ENCODE measurements at regions not wholly inside any gene's neighbourhood (a gene's known extent, or its start where the extent isn't known, plus 50 kb on each side); places are given as distances from the start of the nearest gene placed in this dataset.

DNA sequence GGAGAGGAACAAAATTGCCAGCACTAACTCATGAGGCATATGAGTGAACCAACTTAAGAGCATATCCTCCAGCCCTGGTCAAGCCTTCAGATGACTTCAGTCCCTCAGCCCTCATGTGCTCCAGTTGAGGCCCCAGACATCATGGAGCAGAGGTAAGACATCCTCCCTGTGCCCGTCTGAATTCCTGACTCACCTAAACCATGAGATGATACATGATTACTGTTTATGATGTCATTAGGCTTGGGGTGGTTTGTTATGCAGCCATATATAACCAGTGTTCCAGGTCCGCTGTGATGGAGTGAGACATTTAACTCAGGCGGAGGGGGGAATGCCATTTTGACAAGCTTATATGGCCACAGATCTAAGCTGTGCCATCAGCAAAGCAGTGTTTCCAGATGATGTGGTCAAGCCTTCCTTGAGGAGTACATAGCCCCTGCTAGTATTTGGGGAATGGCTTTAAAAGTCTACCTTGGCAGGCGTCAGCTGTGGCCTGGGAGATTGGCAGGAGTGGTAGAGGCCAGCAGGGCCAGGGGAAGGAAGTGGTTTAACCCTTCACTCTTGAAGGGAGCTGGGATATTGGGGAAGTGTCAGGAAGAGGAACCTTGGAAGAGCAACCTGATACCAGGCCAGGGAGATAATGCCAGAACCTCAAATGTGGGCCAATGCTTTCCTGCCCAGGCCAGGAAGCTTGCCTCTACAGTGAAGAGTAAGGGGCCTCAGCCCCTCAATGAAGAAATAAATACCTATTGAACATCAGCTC is 343.0 kb upstream of the PODXL start:
- DNase-seq (ENCODE audit: low read depth in 1 of 2, low spot score in 1 of 2) = no peak

DNA sequence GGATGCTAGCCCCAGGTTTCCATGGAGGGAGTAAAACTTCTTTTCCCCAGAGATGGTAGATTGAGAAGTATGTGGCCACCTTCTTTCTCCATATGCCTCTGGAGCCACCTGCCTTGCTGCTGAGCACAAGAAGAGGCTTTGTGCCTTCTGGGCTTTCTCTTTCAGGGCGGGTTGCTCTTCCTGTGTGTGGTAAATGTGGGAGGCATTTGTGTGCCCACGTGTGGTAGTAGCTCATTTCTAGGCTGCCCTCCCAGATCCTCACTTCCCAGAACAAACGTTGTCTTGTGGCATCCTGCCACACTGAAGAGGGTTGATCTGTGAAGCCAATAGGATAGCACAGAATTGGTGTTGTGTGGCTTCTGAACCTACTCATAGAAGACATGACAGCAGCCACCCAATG is 342.0 kb upstream of the PODXL start:
- no peak for DNase-seq (ENCODE audit: low read depth in 1 of 2, low spot score in 1 of 2)

DNA sequence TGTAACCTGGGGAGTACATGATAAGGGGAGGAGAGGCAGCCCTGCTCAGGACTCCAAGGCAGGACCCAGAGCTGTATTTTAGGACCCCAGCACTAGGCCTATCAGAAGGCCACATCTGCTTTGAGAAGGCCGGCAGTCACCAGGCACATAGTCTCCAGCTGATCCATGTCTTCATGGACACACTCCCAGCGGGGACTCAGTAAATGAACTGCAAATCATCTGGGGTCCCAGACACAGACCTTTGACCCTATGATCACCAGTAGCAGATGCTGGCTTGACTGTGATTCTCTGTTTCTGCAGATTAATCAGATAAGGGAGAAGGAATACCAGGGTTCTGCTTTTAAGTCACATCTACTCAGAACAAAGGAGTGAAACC is 341.4 kb upstream of the PODXL start:
- no peak for DNase-seq (ENCODE audit: low read depth in 1 of 2, low spot score in 1 of 2)

DNA sequence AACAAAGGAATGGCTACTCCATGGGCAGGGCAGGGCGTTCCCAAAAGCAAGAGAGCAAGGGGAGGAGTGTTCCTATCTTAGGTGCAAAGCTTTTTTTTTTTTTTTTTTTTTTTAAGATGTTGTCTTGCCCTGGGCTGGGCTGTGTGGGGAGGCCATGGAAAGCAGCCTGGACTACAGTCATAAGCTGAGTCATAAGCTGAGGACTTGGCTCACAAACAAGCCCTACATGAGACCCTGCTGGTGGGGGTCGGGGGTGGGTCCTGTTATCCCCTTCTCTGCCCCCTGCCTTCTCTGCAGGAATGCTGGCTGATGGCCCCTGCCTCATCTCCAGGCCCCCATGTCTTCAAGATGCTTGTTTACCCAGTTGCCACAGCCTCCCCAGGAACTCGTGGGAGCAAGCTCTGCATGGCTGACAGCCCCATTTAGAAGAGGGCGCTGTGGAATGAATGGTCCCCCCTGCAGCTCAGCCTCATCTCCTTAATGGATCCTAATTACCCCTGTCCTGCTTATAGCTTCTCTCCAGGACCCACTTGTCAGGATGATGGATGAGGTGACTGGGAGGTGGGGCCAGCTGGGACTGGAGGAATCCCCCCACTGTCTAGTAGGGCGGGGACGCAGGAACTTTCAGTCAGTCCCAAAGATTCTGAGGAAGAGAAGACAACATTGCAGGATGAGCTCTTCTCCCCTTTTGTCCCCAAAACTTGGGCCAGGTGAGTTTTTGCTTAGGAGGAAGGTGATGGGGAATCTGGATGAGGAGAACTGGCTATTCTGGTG is 340.8 kb upstream of the PODXL start:
- no peak for DNase-seq (ENCODE audit: low read depth in 1 of 2, low spot score in 1 of 2)

DNA sequence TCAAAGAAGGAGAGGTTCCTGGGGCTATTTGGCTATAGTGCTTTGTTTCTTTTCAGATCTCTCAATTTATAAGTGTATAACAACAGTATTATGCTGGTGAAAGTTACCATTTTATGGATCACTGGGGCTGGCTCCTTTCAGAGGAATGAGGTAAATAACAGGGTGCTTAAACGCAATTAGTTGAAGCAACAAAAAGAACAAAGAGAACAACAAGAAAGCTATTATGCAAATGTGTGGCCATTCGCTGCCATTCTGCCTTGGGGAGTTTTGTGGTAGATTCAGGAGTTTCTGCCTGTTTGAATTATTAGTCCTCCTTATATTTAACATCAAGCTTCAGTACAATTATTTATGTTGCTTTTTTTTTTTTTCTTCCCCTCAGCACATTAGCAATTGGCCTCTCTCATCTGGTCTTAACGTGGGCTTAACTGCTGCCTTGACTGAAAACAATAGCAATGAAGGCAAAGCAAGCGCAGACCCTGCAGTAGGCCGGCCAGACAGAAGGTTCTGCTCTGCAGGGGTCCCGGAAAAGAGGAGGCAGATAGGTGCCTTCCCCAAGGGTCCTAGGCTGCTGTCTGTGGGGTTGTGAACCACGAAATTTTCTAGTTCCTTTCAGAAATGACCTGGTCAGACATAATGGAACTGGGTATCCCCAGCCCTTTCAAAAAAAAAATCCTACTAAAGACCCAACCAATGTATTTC is 339.9 kb upstream of the PODXL start:
- no peak for DNase-seq (ENCODE audit: low read depth in 1 of 2, low spot score in 1 of 2)

DNA sequence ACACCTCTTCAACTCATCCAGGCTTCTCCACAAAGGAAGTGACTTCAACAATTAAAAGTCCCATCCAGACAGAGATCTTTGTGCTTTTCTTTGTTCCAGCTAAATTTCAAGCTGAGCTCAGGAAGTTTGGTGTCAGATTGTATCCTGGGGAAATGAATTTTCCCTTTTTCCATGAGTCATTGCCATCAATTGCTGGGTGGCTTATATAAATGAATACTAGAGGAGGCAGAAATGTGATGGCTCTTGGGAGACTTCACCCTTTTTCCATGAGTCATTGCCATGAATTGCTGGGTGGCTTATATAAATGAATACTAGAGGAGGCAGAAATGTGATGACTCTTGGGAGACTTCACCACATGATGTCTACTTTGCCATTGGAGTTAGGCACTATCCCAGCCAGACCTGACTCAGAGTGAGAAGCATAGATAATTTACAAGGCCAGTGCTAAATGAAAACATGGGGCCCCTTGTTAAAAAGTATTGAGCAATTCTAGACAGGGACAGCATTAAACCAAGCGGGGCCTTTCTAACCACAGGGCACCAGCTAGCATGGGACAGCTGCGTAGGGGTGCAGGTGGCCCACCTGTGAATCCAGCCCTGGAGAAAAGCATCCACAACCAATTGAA is 339.2 kb upstream of the PODXL start:
- DNase-seq (ENCODE audit: low read depth in 1 of 2, low spot score in 1 of 2) = no peak

DNA sequence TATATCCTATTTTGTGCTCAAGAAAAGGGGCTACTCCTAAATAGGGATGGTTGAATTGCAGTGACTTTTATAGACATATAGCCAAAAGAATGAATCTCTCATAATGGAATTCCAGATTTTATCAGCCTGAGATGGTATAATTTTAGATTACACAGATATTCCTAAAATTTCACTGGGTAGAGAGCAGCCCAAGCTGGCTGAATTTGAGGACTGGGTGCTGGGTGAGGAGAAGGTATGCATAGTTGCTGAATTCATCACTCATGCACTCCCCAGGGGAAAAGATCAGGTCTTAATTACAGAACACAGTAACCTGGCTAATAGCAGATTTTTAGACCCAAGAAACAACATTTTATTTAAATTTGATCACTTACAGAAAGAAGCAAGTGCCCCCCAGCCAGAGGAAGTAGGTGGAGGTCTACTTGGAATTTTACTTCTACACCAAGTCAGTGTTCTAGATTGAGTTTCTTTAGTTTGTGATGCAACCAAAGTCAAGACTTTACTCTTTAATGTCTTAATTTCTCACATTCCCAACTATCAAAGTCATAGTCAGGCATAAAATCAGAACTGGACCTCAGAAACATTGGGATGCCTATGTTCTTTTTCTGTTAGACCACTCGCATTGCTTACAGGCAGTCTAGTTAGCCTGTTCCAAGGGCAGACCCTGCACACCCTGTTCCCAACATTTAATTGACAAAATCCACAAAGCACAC is 337.4 kb upstream of the PODXL start:
- DNase-seq (ENCODE audit: low read depth in 1 of 2, low spot score in 1 of 2) = no peak

DNA sequence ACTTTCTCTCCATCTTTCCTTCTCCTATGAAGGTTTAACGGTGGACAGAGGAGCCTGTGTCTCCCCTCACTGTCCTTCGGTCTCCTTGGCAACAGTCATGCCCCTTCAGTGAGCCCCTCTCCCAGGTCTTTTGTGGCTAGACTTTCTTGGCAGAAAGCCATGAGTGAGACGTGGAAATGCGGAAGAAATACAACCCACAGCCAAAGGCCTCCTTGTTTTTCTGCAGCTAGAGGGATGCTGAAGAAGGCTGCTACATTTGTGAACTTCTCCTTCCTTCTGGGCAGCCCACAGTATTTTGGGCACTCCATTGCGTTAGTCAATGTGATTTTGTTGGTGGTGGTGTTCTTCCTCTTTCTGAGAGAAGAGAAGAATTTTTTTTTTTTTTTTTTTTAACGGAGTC is 333.7 kb upstream of the PODXL start:
- DNase-seq (ENCODE audit: low read depth in 1 of 2, low spot score in 1 of 2) = no peak

DNA sequence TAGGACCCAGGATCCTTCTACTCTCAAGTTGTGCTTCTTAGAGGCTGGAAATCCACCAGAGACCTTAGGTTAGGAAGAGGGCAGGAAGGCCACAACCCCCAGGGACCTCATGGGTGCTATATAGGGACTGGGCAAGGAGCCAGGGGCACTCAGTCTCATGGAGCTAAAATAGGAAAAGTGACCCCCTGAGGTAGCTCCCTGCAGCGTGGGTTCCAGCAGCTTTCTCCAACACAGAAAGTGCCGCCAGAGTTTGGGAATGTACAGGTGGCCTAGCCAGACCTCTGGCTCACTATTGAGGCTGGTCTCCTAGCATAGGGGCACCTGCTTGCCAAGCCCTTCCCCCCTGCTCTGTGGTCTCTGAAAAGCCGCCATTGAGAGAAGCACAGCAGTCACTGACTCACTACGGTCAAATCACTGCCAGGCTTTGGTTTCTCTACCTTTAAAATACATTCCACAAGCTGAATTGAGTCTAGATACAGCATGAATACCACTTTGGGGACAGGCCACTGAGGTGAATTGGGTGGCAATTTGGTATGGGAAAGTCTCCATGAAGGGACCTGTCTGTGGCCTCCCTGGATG is 333.2 kb upstream of the PODXL start:
- DNase-seq (ENCODE audit: low read depth in 1 of 2, low spot score in 1 of 2) = no peak

DNA sequence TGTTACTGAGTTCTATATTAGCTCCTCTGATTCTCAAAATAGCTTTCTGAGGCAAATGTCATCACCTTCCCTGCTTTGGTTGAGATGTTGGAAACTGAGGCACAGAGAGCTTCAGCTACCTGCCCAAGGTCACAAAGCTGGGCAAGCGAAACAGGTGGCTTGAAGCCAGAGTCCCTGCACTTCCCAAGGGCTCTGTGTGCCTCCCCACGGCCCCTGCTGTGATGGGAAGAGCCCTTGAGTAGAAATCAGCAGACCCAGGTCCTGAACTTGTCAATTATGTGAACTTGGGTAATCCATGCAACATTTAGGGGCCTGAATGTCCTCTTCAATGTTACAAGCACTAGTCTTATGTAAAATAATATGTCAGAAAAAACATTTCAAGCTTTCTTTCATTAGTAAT is 327.3 kb upstream of the PODXL start:
- DNase-seq (ENCODE audit: low read depth in 1 of 2, low spot score in 1 of 2) = no peak

DNA sequence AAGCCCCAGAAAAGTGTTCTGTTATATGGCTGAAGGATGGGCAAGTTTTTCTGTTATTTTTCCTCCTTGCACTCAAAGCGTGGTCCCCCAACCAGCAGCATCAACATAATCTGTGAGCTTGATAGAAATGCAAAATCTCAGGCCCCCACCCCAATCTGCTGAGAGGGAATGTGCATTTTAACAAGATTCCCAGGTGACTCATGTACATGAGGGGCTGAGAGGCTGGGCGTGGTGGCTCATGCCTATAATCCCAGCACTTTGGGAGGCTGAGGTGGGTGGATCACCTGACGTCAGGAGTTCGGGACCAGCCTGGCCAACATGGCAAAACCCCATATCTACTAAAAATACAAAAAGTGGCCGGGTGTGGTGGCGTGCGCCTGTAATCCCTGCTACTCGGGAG is 326.8 kb upstream of the PODXL start:
- no peak for DNase-seq (ENCODE audit: low read depth in 1 of 2, low spot score in 1 of 2)

DNA sequence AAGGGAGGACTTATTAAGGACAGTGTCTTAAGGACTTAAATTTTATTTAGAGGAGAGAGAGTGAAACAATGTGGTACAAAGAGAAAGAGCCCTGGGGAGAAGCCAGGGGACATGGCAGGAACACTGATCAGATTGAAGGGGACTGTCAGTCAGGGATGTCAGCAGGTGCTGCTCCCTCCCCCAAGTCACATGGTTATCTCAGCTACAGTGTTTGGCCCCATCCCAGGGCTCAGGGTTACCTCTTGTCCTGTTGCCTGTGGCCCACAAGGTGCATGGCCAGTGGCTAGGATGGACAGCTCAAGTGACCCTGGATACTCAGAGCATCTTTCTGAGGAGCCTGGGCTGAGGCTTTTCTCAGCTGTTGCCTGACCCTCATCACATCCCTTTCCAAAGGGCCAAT is 325.9 kb upstream of the PODXL start:
- DNase-seq (ENCODE audit: low read depth in 1 of 2, low spot score in 1 of 2) = no peak

DNA sequence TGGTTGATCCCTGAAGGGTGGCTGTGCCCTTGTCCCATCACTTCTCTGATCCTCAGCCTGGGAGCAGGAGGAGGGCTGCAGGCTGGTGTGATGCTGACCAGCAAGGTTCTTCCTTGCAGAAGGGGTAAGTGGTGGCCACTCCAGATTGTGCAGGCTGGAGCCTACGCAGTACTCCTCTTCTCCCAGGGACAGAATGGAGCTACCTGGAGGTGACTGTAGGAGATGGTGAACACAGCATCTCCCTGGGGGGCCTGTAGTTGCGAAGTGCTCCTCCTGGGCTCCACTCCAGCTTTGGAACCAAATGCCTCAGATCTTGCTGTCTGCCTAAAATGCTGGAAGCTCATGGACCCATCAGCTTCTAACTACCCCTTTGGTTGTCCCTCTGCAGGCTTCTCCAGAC is 323.6 kb upstream of the PODXL start:
- DNase-seq (ENCODE audit: low read depth in 1 of 2, low spot score in 1 of 2) = no peak

DNA sequence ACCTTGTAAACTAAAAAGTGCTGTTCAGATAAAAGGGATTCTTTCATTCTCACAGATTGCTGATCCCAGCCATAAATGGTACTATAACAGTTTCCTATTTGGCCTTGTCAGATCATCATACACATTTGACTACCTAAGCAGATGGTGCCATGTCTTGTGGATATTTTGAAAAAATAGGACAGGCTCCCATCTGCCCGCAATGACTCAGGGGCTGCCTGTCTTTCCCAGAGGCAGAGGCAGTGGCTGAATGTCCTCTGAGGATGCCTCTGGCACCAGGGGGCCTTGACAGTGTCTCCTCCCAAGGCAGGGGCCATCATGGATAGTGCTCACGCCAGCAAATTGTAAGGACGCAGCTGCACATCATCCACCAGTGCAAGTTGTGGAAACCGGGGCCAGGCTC is 323.0 kb upstream of the PODXL start:
- no peak for DNase-seq (ENCODE audit: low read depth in 1 of 2, low spot score in 1 of 2)

DNA sequence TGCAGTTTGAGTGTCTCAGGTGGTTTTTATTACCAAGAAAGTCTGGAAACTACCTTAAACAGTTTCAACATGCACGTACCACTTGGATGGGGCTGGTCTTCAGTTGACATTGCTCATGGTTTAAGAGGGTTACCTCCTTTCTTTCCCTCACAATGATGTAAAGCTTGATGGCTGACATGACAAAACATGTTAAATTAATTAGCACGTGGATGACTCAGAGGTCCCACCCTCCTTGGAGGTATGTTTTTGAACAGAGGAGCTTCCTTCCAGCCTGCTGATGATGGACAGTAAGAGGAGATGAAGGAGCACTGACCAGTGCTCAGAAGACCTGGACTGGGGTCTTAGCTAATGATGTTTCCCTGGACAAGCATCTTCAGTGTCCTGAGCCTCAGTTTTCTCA is 322.3 kb upstream of the PODXL start:
- no peak for DNase-seq (ENCODE audit: low read depth in 1 of 2, low spot score in 1 of 2)

DNA sequence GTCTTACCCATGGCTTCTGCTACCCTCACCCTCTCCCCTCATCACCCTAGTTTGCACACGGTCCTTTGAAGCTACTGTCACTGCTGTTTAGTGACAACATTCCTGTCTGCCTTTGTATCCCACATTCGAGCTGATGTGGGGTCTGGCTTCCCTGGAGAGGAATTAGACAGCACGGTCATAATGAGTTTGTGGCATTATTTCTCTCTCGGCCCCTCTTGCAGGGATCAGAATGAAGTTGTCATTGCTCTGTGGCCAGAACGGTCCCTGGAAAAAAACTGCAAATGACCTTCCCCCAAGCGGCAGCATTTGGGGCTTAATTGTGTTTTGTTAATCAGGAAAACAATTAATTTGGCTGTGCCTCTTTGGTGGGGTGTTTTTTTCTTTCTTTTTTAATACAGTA is 317.2 kb upstream of the PODXL start:
- DNase-seq (ENCODE audit: low read depth in 1 of 2, low spot score in 1 of 2) = no peak

DNA sequence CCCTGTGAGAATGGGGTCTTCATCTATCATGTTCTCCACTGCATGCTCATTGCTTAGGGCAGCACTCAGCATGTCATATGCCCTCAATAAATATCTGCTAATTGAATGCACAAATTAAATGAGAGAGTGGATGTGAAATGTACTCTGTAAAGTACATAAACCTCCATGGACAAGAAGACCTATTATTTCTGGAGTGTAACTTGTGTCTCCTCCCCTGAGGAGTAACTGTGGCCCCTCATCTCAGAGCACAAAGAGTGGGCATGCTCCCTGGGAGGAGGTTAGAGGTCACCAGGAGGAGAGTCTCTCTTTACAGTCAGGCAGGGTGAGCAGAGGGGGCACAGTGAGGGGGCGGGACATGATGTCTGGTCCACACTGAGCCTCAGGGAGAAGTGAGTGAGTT is 313.6 kb upstream of the PODXL start:
- no peak for DNase-seq (ENCODE audit: low read depth in 1 of 2, low spot score in 1 of 2)

DNA sequence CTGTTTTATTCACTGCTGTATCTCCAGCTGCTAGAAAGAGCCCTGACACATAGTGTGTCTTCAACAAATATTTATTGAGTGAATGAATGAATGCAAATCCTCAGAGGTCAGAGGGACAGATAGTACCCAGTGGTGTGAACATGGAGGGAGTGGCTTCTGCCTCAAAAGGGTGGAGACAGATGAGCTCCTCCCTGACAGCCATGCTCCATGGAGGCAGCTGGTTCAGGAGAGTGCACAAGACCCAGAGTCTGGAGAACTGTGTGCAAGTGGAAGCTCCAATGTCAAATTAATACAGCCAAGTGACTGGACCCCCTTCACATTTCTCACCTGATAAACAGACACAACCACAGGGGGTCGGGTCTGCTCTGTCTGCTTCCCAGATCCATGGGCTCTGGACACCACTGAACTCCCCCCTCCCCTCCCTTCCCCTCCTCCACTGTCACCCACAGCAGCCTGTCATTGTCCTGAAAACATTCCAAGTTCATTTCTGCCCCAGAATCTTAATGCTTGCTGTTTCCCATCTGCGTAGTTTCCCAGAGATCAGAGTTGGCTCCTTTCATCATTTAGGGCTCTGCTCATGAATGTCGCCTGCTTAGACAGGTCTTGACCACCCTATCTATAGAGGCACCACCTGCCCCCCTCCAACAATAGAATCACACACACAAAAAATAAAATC is 312.9 kb upstream of the PODXL start:
- DNase-seq (ENCODE audit: low read depth in 1 of 2, low spot score in 1 of 2) = no peak

DNA sequence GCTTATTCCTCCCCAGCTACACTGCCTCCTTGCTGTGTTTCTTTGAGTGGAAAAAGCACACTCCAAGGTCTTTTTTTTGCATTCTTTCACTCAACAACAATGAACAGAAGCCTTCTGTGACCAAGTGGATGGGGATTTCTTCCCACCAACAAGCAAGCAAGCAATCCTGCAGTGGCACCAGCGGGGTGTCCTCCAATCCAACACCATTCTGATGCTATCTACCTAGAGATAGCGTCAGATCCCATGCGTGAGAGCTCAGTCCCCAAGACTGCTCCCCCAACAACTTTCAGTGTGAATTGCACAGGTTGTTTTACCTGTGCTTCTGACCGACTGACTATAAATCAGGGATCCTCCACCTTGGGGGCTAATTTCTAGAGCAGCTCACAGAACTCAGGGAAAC is 311.0 kb upstream of the PODXL start:
- DNase-seq (ENCODE audit: low read depth in 1 of 2, low spot score in 1 of 2) = no peak

DNA sequence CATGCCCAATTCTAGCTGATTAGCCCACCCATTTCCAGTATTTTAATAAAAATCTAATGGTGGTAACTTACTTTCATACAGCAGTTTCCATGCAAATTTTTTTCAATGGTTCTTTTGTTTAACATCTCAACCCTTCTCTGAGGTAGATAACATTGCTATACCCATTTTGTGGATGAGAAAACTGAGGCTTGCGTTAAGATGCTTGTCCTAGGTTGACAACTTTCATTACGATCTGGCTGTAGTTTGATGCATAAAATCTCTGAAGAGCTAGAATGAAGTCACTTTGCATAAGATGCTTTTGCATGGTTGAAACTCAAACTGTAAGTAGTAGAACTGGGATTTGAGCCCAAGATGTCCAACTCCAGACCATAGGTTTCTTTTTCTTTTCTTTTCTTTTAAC is 309.5 kb upstream of the PODXL start:
- no peak for DNase-seq (ENCODE audit: low read depth in 1 of 2, low spot score in 1 of 2)
